NCI-H2196 (cell line): ENCODE measurements at regions not wholly inside any gene's neighbourhood (a gene's known extent, or its start where the extent isn't known, plus 50 kb on each side); places are given as distances from the start of the nearest gene placed in this dataset.

ENCODE experiments used
- DNase-seq: peaks from one replicate; lab custom pipeline; 2025; ENCODE audit not compliant: unreplicated experiment; lab: John Stamatoyannopoulos, UW

DNA sequence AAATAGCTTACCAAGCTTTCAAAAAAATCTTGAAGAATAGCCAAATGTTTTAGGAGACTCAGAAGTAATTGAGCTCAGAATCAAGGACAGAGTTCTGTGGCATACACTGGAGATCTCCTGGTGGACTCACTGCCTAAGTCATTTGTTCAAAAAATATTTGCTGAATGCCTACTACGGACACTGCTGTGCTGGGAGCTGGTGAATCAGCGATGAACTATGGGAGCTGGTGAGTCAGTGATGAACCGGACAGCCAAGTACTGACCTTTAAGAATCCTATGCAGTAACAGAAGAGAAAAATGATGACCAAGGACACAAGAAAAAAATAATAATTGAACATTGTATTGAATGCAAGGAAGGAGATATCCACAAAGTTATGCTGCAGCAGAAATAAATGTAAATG lies 717.9 kb upstream of the CXADR start:
- no peak for DNase-seq

GRCh38 chr21:16796776-16797175 lies 716.1 kb upstream of the CXADR start:
- DNase-seq, result no peak

GRCh38 chr21:16797540-16797939 lies 715.3 kb upstream of the CXADR start:
- DNase-seq, result no peak

- no peak for DNase-seq
Measured at GRCh38 chr21:16797966-16798365, 714.9 kb upstream of the CXADR start.

- no peak for DNase-seq
Measured at GRCh38 chr21:16800536-16801275, 712.1 kb upstream of the CXADR start.

DNA sequence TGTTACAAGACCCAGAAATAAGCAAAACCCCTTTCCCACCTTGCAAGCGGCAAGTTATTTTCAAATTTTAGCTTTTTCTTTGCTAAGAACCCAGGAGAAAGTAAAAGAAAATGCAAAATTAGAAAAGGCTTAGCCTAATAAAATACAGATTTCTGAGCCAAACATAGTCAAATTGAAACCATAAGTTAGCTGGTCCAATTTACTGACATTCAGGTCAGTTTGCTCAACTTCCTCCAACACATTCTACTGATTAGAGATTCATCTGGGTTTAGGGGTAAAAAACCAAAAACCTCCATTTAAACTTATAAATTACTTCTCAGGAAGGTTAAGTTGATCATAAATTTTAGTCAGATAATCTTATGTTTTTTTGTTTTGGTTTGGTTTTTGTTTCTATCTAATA lies 701.8 kb upstream of the CXADR start:
- no peak for DNase-seq

DNA sequence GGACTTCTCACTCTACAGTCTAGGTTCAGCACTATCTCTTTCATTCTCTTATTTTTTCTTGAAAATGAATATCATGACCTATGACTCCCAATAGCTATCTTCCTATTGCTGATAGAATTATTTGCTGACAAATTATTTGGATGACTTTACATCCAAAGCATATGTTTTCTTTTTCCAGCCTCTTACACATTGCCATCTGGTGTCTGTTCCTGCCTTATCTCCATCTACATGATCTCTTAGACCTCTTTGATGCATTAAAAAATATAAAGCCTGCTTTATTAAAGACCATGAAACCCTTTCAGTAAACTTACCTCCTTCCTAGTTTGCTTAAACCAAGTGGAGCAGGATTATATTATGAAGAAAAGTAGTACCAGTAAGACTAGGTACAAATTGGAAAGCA lies 700.9 kb upstream of the CXADR start:
- DNase-seq, result no peak

DNA sequence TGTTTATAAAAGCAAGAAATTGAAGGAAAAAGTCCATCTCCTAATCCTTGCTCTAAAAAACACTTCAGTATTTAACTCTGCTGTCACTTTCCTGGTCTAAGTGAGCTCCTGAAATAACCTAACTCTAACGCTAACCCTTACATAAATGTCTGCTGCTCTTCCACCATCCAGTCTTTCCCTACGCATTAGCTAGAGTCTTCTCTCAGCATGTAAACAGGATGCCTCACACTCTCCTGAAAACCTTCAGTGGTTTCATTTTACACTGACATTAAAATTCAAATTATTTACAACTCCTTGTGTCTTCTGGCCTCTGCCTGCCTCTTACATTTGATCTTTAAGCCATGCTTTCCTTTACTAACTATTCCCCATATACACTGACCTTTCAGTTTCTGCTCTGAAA lies 697.6 kb upstream of the CXADR start:
- no peak for DNase-seq

- no peak for DNase-seq
Measured at GRCh38 chr21:16821588-16821987, 691.3 kb upstream of the CXADR start.

GRCh38 chr21:16829532-16829931 lies 683.3 kb upstream of the CXADR start:
- DNase-seq, result no peak

DNA sequence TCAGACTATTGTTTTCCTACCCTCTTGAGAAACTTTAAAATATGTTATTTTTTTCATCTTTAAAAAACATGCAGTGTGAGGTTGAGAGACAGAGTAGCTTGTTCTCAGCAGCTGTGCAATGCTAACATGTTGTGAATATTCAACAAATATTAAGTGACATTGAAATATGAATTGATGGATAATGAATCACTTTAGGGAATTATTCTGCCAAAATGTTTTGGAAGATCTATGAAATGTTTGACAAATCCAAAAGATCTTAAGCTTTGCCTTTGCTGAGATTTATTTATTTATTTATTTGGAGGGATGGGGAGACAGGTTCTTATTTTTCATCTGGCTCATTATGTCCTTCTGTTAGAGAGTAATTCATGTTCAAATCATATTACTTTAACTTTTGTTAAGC lies 680.1 kb upstream of the CXADR start:
- no peak for DNase-seq

GRCh38 chr21:16834791-16835190 lies 678.1 kb upstream of the CXADR start:
- DNase-seq, result no peak

DNA sequence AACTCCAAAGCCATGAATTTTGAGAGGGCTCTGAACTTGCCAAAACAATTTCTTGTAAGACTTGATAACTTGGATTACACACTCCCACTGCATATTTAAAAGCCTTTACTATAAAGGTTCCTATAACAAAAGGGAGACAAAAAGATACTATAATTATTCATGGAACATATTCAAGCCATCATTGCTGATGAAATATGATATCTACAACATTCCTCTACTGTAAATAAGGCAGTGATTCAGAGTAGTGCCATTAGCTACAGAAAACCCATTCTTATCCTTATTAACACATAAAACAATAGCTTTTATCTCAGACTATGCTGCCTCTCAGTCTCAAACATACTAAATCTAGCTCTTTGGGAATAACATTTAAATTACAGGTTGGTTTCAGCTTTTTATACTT lies 675.5 kb upstream of the CXADR start:
- DNase-seq, result no peak

DNA sequence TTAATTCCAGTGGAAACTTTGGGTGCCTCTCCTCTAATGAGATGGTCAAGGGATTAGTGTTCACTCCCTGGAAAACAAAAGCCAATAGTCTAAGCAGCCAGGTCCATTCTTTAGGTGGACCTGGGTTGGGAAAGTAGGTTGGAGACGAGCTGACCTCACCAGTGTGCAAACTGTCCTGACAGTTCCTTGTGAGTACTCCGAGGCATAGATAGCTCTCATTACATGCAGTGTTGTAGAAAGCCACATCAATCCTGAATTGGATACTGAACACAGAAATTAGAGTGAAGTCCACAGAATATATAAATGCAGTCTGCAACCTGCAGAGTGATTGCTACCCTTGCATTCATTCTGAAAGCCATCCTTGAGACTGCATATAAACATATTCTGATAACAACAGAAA lies 675.1 kb upstream of the CXADR start:
- no peak for DNase-seq

DNA sequence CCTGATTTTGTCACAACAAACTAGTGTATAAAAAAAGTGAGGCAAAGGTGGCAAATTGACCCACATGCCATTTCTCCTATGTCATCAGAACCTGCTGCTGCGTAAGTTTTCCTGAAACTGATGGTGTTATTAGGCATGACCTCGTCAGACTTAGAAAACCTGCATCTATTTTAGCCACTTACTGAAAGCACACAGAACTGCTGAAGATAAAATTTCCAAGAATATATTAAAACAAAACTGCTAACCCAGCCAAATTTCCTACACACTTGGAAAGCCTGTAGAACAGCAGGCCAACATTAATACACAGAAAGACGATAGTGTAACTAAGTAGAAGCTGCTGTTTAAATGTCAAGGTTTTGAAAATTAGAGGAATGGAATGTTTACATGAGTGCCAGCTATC lies 674.5 kb upstream of the CXADR start:
- no peak for DNase-seq

DNA sequence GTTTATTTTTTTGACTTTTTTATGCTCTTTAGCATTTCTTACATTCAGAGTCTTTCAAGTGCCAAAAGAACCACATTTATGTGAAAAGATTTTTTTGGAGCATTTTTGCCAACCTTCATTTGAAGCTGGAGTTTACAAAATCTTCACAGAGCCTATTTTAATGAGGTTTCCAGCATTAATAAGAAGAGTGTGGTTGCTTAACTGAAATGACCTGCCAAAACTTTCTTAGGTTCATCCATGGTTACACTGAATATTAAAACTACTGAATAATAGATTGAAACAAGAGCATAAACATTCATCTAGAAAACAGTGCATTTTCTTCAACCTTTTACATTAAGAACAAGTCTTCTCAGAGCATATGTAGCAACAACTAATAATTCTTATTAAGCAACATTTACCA lies 672.3 kb upstream of the CXADR start:
- no peak for DNase-seq

GRCh38 chr21:16841975-16842695 lies 670.7 kb upstream of the CXADR start:
- DNase-seq, result no peak

DNA sequence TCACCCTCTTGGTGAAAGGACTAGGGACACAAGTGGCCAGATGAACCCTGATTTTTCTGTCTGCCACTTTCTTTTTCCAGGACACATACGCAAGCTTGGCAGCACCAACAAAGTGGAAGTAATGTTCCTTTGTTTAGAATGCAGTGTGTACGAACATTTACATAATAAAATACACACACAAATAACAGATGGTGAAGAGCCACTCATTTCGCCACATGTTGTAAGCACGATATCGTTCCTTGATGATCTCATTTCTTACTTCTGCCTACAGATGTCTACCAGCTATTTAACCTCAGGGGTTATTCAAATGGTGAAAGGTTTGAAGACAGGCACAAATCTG lies 670.2 kb upstream of the CXADR start:
- DNase-seq, result no peak

DNA sequence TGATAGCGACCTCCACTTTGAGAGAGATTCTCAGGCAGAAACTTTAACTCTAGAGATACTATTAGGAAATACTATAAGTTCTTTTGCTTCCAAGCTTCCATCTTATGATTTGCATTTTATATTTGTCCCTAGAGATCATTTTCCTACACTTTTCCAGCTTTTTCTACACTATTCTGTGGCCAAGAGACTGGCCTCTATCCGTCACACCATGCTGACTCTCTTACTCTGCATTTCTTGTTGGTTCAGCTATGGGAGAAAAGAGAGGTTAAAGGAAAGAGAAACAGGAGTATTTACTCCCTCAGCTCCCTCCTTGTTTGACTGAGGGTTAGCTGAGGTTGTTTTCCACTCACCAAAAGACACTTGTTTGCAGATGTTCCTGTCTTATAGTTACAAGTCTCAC lies 665.6 kb upstream of the CXADR start:
- no peak for DNase-seq

GRCh38 chr21:16851054-16851453 lies 661.8 kb upstream of the CXADR start:
- no peak for DNase-seq

- no peak for DNase-seq
Measured at GRCh38 chr21:16855164-16855667, 657.6 kb upstream of the CXADR start.

DNA sequence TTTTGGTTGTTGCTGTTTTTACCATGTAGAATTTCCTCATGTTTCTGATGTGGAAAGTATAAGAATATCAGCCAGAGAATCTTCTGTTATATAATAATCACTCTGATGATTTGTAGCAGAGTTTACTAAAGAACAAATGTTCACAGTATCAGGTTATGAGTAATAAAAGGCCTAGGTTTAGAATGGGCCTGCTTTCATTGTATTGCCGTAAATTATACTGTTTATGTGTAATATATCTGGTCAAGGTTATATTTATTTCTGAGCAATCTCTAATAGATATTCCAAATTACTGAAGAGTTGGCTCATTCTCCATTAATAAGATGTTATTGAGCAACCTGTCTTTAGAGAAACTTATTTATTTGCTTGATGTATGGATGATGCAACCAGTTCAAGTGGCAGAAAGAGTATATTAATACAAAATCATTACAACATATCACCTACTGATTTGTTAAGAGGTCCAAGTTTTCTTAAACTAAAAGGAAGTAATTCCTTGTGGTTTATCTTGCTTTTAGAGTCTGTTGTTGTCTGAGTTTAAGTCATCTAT lies 649.4 kb upstream of the CXADR start:
- no peak for DNase-seq
